ENCODE measurements at regions not wholly inside any gene's neighbourhood (a gene's known extent, or its start where the extent isn't known, plus 50 kb on each side); places are given as distances from the start of the nearest gene placed in this dataset.

DNA sequence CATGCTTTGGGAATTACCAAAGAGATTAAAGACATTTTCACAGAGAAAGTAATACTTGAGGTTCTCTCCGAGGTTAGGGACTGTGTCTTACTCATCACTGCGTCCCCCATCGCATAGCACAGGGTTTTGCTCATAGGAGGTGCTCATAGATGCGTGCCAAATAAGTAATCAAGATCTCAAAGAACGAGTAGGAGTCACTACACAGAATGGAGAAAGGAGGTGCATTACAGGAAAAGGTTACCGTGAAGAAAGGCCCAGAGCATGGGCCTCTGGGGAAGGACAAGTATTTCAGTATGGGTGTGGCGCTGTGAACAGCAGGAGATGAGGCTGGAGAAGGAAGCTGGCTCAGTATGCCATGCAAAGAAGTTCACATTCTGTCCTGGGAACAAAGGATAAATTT is 182.4 kb downstream of the ACTL7B start:
- H3K4me1 ChIP-seq, result no peaks in the 10 kb centered on the region
- no peak overlapping the region for H3K4me3 ChIP-seq
- TF ChIP-seq, protein P1, sequence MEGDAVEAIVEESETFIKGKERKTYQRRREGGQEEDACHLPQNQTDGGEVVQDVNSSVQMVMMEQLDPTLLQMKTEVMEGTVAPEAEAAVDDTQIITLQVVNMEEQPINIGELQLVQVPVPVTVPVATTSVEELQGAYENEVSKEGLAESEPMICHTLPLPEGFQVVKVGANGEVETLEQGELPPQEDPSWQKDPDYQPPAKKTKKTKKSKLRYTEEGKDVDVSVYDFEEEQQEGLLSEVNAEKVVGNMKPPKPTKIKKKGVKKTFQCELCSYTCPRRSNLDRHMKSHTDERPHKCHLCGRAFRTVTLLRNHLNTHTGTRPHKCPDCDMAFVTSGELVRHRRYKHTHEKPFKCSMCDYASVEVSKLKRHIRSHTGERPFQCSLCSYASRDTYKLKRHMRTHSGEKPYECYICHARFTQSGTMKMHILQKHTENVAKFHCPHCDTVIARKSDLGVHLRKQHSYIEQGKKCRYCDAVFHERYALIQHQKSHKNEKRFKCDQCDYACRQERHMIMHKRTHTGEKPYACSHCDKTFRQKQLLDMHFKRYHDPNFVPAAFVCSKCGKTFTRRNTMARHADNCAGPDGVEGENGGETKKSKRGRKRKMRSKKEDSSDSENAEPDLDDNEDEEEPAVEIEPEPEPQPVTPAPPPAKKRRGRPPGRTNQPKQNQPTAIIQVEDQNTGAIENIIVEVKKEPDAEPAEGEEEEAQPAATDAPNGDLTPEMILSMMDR (IDR thresholded peaks at IDR 0.05), result no peak
- TF ChIP-seq EP300 (IDR thresholded peaks at IDR 0.05) (no peak), POLR2AphosphoS5 (IDR thresholded peaks at IDR 0.05) (no peak)
- no peaks in the 10 kb centered on the region for H3K36me3 ChIP-seq
- WGBS, 2 donors, result 90 to 92% methylated on average over 7 of the region's 7 CpGs
- H3K27ac ChIP-seq, result no peak overlapping the region
- no peak for DNase-seq
- no peaks in the 10 kb centered on the region for H3K9me3 ChIP-seq
- intact Hi-C loops (cut with DNase I), result no loop called here
- no peaks in the 10 kb centered on the region for H3K27me3 ChIP-seq

DNA sequence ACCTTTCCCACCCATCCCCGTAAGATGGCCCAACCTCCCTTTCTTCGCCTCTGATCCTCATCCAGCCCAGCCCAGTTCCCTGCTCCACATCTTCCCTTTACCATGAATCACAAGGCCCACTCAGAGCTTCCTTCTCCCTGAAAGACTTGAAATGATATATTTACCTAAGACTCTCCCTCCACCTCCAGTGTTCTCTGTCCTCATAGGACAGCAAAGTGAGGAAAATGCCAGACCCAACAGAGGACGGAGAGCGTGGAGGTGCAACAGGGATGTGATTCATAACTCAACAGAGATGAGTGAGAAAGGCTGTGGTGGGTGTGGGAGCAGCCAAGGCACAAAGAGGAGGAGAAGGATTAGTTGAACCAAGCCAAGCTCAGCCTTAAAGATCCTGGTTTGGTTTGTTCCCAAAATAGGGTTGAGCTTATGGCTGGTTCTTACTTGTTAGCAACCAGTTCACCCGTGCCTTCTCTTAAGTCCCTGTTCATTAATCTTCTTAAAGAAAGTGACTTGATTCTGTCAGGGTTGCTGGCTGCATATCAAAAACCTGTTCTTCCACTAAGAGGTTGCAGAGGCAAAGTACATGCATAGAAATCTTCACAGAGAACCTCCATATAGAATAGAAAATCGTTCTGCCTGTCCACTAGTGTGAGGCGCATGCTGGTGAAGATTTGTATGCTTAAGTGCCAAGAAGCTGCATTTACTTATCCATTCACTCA is 183.2 kb downstream of the ACTL7B start:
- Histone ChIP-seq H3K36me3 (no peaks in the 10 kb centered on the region), H3K4me3 (no peak overlapping the region), H3K4me1 (no peaks in the 10 kb centered on the region), H3K9me3 (no peaks in the 10 kb centered on the region), H3K27me3 (no peaks in the 10 kb centered on the region), H3K27ac (no peak overlapping the region)
- no peak for DNase-seq
- WGBS, 2 donors, result 79 to 89% methylated on average over 7 of the region's 7 CpGs
- intact Hi-C loops (cut with DNase I), result no loop called here
- TF ChIP-seq, protein P1 (IDR thresholded peaks at IDR 0.05), result no peak
- no peak for TF ChIP-seq POLR2AphosphoS5 (IDR thresholded peaks at IDR 0.05)
- TF ChIP-seq EP300 (IDR thresholded peaks at IDR 0.05), result no peak
- no peak for TF ChIP-seq POLR2A (IDR thresholded peaks at IDR 0.05)

DNA sequence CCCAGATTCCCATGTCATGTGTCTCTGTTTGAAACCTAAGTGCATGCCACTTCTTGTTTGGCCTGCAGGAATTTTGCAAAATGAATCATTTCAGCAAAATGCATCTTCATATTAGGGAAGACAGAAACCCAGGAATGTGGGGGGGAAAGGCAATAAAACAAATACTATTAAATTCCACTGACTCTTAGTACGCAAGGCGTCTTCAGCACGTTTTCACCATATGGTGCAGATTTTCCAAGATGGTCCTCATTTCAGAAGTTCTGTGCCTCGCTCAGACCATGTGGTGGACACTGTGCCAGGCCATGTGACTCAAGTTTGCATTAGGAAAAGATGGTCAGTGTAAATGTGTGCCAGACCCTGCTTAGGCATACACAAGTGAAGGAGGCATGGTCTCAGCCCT is 184.0 kb downstream of the ACTL7B start:
- WGBS, 2 donors, result 84 to 91% methylated on average over 4 of the region's 4 CpGs
- TF ChIP-seq, protein P1 (IDR thresholded peaks at IDR 0.05), result no peak
- no peak for TF ChIP-seq EP300 (IDR thresholded peaks at IDR 0.05)
- no peak for TF ChIP-seq POLR2AphosphoS5 (IDR thresholded peaks at IDR 0.05)
- TF ChIP-seq POLR2A (IDR thresholded peaks at IDR 0.05), result no peak
- intact Hi-C loops (cut with DNase I), result no loop called here
- Histone ChIP-seq H3K27ac (no peak overlapping the region), H3K4me3 (no peak overlapping the region), H3K9me3 (no peaks in the 10 kb centered on the region), H3K4me1 (no peaks in the 10 kb centered on the region), H3K36me3 (no peaks in the 10 kb centered on the region), H3K27me3 (no peaks in the 10 kb centered on the region)
- no peak for DNase-seq

DNA sequence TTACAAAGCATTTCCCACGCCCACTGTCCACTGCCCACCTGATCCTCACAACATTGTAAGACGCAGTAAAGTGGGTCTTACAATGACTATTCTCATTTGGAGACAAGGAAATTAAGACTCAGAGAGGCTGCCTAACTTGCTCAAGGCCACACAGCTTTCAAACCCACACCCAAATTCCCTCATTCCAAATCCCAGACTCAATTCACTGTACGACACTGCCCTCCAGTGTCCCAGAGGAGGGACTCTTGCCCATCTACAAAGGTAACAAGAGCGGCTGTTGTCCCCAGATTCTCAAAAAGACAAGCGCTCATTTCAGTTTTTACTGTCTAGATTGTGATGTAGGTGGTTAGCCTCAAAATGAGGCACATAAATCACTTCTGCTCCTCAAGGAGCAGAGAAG is 184.6 kb downstream of the ACTL7B start:
- no peak for DNase-seq
- no peak overlapping the region for H3K4me3 ChIP-seq
- intact Hi-C loops (cut with DNase I), result no loop called here
- H3K4me1 ChIP-seq, result no peaks in the 10 kb centered on the region
- H3K9me3 ChIP-seq, result no peaks in the 10 kb centered on the region
- H3K36me3 ChIP-seq, result no peaks in the 10 kb centered on the region
- no peak for TF ChIP-seq EP300 (IDR thresholded peaks at IDR 0.05)
- no peak for TF ChIP-seq POLR2A (IDR thresholded peaks at IDR 0.05)
- TF ChIP-seq, protein P1 (IDR thresholded peaks at IDR 0.05), result no peak
- no peak for TF ChIP-seq POLR2AphosphoS5 (IDR thresholded peaks at IDR 0.05)
- no peaks in the 10 kb centered on the region for H3K27me3 ChIP-seq
- 91 to 94% methylated on average over 5 of the region's 5 CpGs for WGBS, 2 donors
- no peak overlapping the region for H3K27ac ChIP-seq

DNA sequence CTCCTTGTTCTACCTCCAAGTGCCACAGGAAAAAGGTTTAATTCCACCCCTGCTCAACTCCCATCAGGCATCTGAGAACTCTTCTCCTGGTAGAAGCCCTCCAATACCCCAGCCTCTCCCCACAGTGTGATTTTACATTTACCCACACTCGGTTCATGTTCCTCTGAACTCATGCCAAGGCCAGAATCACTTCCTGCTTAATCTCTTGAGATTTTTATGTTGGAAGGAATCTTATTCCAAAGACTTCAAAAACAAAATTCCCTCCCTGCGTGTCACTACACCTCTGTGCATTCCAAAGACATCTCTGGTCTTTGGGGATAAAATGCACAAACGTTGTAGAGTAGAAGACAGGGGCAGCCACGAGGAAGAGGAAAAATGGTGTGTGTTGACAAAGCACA is 186.8 kb downstream of the ACTL7B start:
- Histone ChIP-seq H3K36me3 (no peaks in the 10 kb centered on the region), H3K27ac (no peak overlapping the region), H3K4me3 (no peak overlapping the region), H3K9me3 (no peaks in the 10 kb centered on the region), H3K27me3 (no peaks in the 10 kb centered on the region), H3K4me1 (no peaks in the 10 kb centered on the region)
- TF ChIP-seq POLR2AphosphoS5 (IDR thresholded peaks at IDR 0.05) (no peak), POLR2A (IDR thresholded peaks at IDR 0.05) (no peak), EP300 (IDR thresholded peaks at IDR 0.05) (no peak)
- TF ChIP-seq, protein P1 (IDR thresholded peaks at IDR 0.05), result no peak
- 17 to 42% methylated on average over 4 of the region's 4 CpGs for WGBS, 2 donors
- no peak for DNase-seq
- intact Hi-C loops (cut with DNase I), result no loop called here
